GM18507 (cell line): ENCODE measurements at regions not wholly inside any gene's neighbourhood (a gene's known extent, or its start where the extent isn't known, plus 50 kb on each side); places are given as distances from the start of the nearest gene placed in this dataset.

Experiments
- DNase-seq: peaks from one replicate; pipeline ENCODE4 v3.0.0; 2011; ENCODE audit warnings: low read depth; ENCODE audit not compliant: insufficient read length; ENCODE audit errors: extremely low spot score
- FAIRE-seq: peaks from 2 replicates; lab custom pipeline; 2011; peaks lifted over from hg19 to GRCh38; lab: Jason Lieb, UNC

- DNase-seq (no peak), FAIRE-seq (no peak)
Observed at GRCh38 chr14:35992816-35993683, 166.9 kb downstream of the BRMS1L start.

GRCh38 chr14:35991356-35991755 lies 165.2 kb downstream of the BRMS1L start:
- FAIRE-seq (no peak), DNase-seq (no peak)

GRCh38 chr14:35989736-35990135 lies 163.6 kb downstream of the BRMS1L start:
- FAIRE-seq = peak; percentile 36
- no peak for DNase-seq

GRCh38 chr14:35988972-35989690 lies 163.0 kb downstream of the BRMS1L start:
- no peak for DNase-seq
- no peak for FAIRE-seq

- no peak for DNase-seq
- FAIRE-seq = no peak
Observed at GRCh38 chr14:35988550-35988949, 162.4 kb downstream of the BRMS1L start.

- DNase-seq (no peak), FAIRE-seq (no peak)
Observed at GRCh38 chr14:35987731-35988130, 161.6 kb downstream of the BRMS1L start.

GRCh38 chr14:35986219-35986573 lies 160.1 kb downstream of the BRMS1L start:
- peak; percentile 72 for FAIRE-seq
- DNase-seq = no peak

GRCh38 chr14:35985474-35986218 lies 159.5 kb downstream of the BRMS1L start:
- no peak for DNase-seq
- peak; percentile 26 for FAIRE-seq

- DNase-seq = no peak
- no peak for FAIRE-seq
Observed at GRCh38 chr14:35979531-35979930, 153.4 kb downstream of the BRMS1L start.

- FAIRE-seq (no peak), DNase-seq (no peak)
Observed at GRCh38 chr14:35978561-35978960, 152.4 kb downstream of the BRMS1L start.

- no peak for FAIRE-seq
Observed at GRCh38 chr14:35975814-35976213, 149.7 kb downstream of the BRMS1L start.

GRCh38 chr14:35973770-35974169 lies 147.6 kb downstream of the BRMS1L start:
- DNase-seq = no peak
- no peak for FAIRE-seq

More at GRCh38 chr14:35975814-35976213, 149.7 kb downstream of the BRMS1L start:
- DNase-seq = no peak

- DNase-seq (no peak), FAIRE-seq (no peak)
Observed at GRCh38 chr14:35971965-35972630, 146.0 kb downstream of the BRMS1L start.

GRCh38 chr14:35969310-35969709 lies 143.2 kb downstream of the BRMS1L start:
- FAIRE-seq (no peak), DNase-seq (no peak)

GRCh38 chr14:35965400-35965799 lies 139.3 kb downstream of the BRMS1L start:
- DNase-seq (no peak), FAIRE-seq (no peak)

- FAIRE-seq = no peak
- DNase-seq = no peak
Observed at GRCh38 chr14:35964697-35965286, 138.7 kb downstream of the BRMS1L start.

GRCh38 chr14:35963209-35963608 lies 137.1 kb downstream of the BRMS1L start:
- DNase-seq (no peak), FAIRE-seq (peak; percentile 5)

- DNase-seq = no peak
- FAIRE-seq = no peak
Observed at GRCh38 chr14:35961697-35962274, 135.6 kb downstream of the BRMS1L start.

GRCh38 chr14:35959835-35960234 lies 133.7 kb downstream of the BRMS1L start:
- no peak for FAIRE-seq
- no peak for DNase-seq
